ENCODE measurements at regions not wholly inside any gene's neighbourhood (a gene's known extent, or its start where the extent isn't known, plus 50 kb on each side); places are given as distances from the start of the nearest gene placed in this dataset.

GRCh38 chr10:21195252-21195651 is 298.1 kb upstream of the NEBL start:
- TF ChIP-seq NR2C2 (IDR thresholded peaks at IDR 0.05; ENCODE audit: borderline replicate concordance, control insufficient read depth, insufficient read length, low read depth): no peak
- no peak for TF ChIP-seq E2F4 (IDR thresholded peaks at IDR 0.05; ENCODE audit: low read depth, low read length)
- TF ChIP-seq POLR2A (IDR thresholded peaks at IDR 0.05; ENCODE audit: low read depth, low read length): no peak
- no peak for TF ChIP-seq SMC3 (IDR thresholded peaks at IDR 0.05; ENCODE audit: borderline replicate concordance, low read length)
- no peak for TF ChIP-seq SPI1 (IDR thresholded peaks at IDR 0.05; ENCODE audit: borderline replicate concordance, insufficient read depth, low read depth, low read length)
- no peak for TF ChIP-seq TAF1 (IDR thresholded peaks at IDR 0.05; ENCODE audit: borderline replicate concordance, low read depth, low read length)
- TF ChIP-seq POLR2AphosphoS5 (IDR thresholded peaks at IDR 0.05; ENCODE audit: low read length): no peak
- TF ChIP-seq IRF4 (IDR thresholded peaks at IDR 0.05; ENCODE audit: low read depth, low read length): no peak
- TF ChIP-seq FOXM1 (IDR thresholded peaks at IDR 0.05; ENCODE audit: low read depth, low read length): no peak
- no peak for TF ChIP-seq BACH1 (IDR thresholded peaks at IDR 0.05; ENCODE audit: borderline replicate concordance)
- no peak for TF ChIP-seq CTCF (IDR thresholded peaks at IDR 0.05 in 2 of 3, conservative IDR thresholded peaks at IDR 0.05 in 1 of 3; ENCODE audit: control insufficient read depth in 2 of 3, extremely low read depth in 1 of 3, insufficient read depth in 1 of 3, low read depth in 3 of 3, low read length in 3 of 3)
- TF ChIP-seq RAD21 (IDR thresholded peaks at IDR 0.05; ENCODE audit: insufficient read depth, low read depth, low read length): no peak
- no peak for TF ChIP-seq TCF3 (IDR thresholded peaks at IDR 0.05; ENCODE audit: borderline replicate concordance, insufficient read depth, low read depth, low read length)
- TF ChIP-seq ZNF274 (IDR thresholded peaks at IDR 0.05; ENCODE audit: insufficient read depth, insufficient read length): no peak
